ENCODE measurements at regions not wholly inside any gene's neighbourhood (a gene's known extent, or its start where the extent isn't known, plus 50 kb on each side); places are given as distances from the start of the nearest gene placed in this dataset.

DNA sequence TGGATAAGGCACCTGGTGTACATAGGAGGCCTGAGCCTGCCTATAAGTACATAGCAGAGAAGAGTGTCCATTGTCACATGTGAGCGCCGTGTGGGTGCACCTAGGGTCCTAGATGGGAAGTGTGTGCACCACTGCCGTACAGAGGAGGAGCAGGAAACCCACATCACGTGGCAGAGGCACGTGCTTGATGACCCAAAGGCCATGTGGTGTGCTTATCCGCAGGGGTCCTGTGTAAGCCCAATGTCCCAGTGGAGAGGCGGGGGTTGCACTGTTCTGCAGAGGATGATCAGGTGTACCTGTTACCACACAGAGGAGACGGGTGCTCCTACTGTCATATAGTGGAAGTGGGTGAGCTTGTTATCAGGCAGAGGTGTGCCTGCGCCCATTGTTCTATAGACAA is 354.1 kb upstream of the IRX2 start:
- CTCF ChIA-PET (ENCODE audit: partially characterized antibody), result interaction anchor here (1.3 kb wide), 1 partner anchor 26 kb away, joined by 4 read pairs; no protein-coding TSS in a partner anchor
- Histone ChIP-seq H2BK12ac (ENCODE audit: low read depth, low read length) (peak overlapping the region; percentile 99), H2BK20ac (ENCODE audit: low read length) (peak overlapping the region; percentile 98), H2BK5ac (ENCODE audit: low read depth, low read length) (peak overlapping the region; percentile 8; the same call in 1 of the 2 replicates), H3K4me2 (ENCODE audit: insufficient read depth in 1 of 2, low read depth in 2 of 2, low read length in 2 of 2) (peak overlapping the region in 1 of 2 experiments; percentile 42; a peak in 1 of 4 replicates), H3K14ac (ENCODE audit: insufficient read length) (no peak overlapping the region), H3K27me3 (replicated peaks in 1 of 4; ENCODE audit: control insufficient read depth in 3 of 4, extremely low read depth in 1 of 4, insufficient read depth in 3 of 4, low read length in 3 of 4) (peaks cover 0 to 7% (median under 1%) of the 10 kb centered on the region in 4 experiments; a peak in 6 of 7 replicates), H2BK15ac (ENCODE audit: low read length) (peak overlapping the region; percentile 48; the same call in 1 of the 2 replicates), H4K5ac (ENCODE audit: insufficient read length, low read depth, low read length) (peak overlapping the region; percentile 79), H3K79me1 (ENCODE audit: low read depth, low read length) (no peaks in the 10 kb centered on the region), H3K4me3 (ENCODE audit: extremely low read depth in 1 of 4, insufficient read depth in 2 of 4, low read depth in 3 of 4, low read length in 4 of 4) (no peak overlapping the region), H3K18ac (ENCODE audit: extremely low read depth, low read length) (peak overlapping the region; percentile 11; the same call in 1 of the 2 replicates), H2BK120ac (replicated peaks; ENCODE audit: low read depth, low read length) (peak overlapping the region; percentile 97), H3K23ac (ENCODE audit: insufficient read length) (no peak overlapping the region), H4K20me1 (replicated peaks in 1 of 2; ENCODE audit: control insufficient read depth in 1 of 2, insufficient read depth in 2 of 2, low read length in 2 of 2) (no peaks in the 10 kb centered on the region), H2AK5ac (ENCODE audit: low read depth, low read length) (peak overlapping the region; percentile 34), H3K36me3 (ENCODE audit: control insufficient read depth in 2 of 4, insufficient read depth in 4 of 4, low read length in 3 of 4) (0 out of 8 replicates have a peak, but pooled peaks cover 0 to 2% (median 0%) of the 10 kb centered on the region in 4 experiments), H3K4ac (replicated peaks; ENCODE audit: insufficient read length, low read depth, low read length) (peak overlapping the region; percentile 96), H4K91ac (replicated peaks; ENCODE audit: insufficient read length, low read length) (peak overlapping the region; percentile 83), H3K4me1 (replicated peaks in 1 of 4; ENCODE audit: control insufficient read depth in 3 of 4, insufficient read depth in 4 of 4, low read length in 3 of 4) (peaks cover 29 to 62% (median 48%) of the 10 kb centered on the region in 4 experiments), H3K27ac (ENCODE audit: low read depth, low read length) (no peak overlapping the region), H3K79me2 (ENCODE audit: control insufficient read depth in 1 of 2, insufficient read depth in 2 of 2, low read length in 2 of 2) (no peaks in the 10 kb centered on the region), H3K9ac (replicated peaks in 1 of 4; ENCODE audit: extremely low read depth in 1 of 4, low read depth in 3 of 4, low read length in 3 of 4) (no peak overlapping the region), H2AFZ (ENCODE audit: low read length) (no peak overlapping the region), H3K23me2 (ENCODE audit: low read depth, low read length) (no peaks in the 10 kb centered on the region), H4K8ac (ENCODE audit: extremely low read depth, insufficient read depth, low read length) (no peak overlapping the region), H3K56ac (replicated peaks; ENCODE audit: insufficient read length, low read depth, low read length) (no peak overlapping the region), H3K9me3 (ENCODE audit: insufficient read depth in 2 of 2, low read depth in 1 of 2, low read length in 1 of 2) (no peaks in the 10 kb centered on the region)
- FAIRE-seq (no peak), DNase-seq (ENCODE audit: low read depth in 1 of 2, low spot score in 2 of 2) (no peak)
- 75% methylated on average over 9 of the region's 9 CpGs; no CpG with 5 or more reads in 1 of the 2 experiments for WGBS, 2 experiments (ENCODE audit: extremely low coverage in 1 of 2, insufficient coverage in 1 of 2, insufficient read length in 1 of 2, insufficient replicate concordance in 2 of 2, low coverage in 1 of 2, low lambda C conversion rate in 2 of 2, missing lambda C conversion rate in 1 of 2)
- POLR2A ChIA-PET (ENCODE audit: partially characterized antibody), result interaction anchor here (1.0 to 1.1 kb wide), 2 partner anchors 13 to 1464 kb away, joined by 3 to 4 read pairs; no protein-coding TSS in a partner anchor
- TF ChIP-seq, protein P1, sequence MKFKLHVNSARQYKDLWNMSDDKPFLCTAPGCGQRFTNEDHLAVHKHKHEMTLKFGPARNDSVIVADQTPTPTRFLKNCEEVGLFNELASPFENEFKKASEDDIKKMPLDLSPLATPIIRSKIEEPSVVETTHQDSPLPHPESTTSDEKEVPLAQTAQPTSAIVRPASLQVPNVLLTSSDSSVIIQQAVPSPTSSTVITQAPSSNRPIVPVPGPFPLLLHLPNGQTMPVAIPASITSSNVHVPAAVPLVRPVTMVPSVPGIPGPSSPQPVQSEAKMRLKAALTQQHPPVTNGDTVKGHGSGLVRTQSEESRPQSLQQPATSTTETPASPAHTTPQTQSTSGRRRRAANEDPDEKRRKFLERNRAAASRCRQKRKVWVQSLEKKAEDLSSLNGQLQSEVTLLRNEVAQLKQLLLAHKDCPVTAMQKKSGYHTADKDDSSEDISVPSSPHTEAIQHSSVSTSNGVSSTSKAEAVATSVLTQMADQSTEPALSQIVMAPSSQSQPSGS (IDR thresholded peaks at IDR 0.05; ENCODE audit: low read length), result no peak
- TF ChIP-seq MAFK (IDR thresholded peaks at IDR 0.05; ENCODE audit: low read depth, low read length) (no peak), SIX5 (IDR thresholded peaks at IDR 0.05; ENCODE audit: low read depth, low read length) (no peak)
- TF ChIP-seq, protein P2, sequence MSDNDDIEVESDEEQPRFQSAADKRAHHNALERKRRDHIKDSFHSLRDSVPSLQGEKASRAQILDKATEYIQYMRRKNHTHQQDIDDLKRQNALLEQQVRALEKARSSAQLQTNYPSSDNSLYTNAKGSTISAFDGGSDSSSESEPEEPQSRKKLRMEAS (IDR thresholded peaks at IDR 0.05), result peak; percentile 91
- TF ChIP-seq, protein P3, sequence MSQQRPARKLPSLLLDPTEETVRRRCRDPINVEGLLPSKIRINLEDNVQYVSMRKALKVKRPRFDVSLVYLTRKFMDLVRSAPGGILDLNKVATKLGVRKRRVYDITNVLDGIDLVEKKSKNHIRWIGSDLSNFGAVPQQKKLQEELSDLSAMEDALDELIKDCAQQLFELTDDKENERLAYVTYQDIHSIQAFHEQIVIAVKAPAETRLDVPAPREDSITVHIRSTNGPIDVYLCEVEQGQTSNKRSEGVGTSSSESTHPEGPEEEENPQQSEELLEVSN (IDR thresholded peaks at IDR 0.05), result 0 out of 2 replicates have a peak, but pooled peaks have one; percentile 23
